ENCODE measurements at regions not wholly inside any gene's neighbourhood (a gene's known extent, or its start where the extent isn't known, plus 50 kb on each side); places are given as distances from the start of the nearest gene placed in this dataset.

- TF ChIP-seq, protein P1, sequence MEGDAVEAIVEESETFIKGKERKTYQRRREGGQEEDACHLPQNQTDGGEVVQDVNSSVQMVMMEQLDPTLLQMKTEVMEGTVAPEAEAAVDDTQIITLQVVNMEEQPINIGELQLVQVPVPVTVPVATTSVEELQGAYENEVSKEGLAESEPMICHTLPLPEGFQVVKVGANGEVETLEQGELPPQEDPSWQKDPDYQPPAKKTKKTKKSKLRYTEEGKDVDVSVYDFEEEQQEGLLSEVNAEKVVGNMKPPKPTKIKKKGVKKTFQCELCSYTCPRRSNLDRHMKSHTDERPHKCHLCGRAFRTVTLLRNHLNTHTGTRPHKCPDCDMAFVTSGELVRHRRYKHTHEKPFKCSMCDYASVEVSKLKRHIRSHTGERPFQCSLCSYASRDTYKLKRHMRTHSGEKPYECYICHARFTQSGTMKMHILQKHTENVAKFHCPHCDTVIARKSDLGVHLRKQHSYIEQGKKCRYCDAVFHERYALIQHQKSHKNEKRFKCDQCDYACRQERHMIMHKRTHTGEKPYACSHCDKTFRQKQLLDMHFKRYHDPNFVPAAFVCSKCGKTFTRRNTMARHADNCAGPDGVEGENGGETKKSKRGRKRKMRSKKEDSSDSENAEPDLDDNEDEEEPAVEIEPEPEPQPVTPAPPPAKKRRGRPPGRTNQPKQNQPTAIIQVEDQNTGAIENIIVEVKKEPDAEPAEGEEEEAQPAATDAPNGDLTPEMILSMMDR (IDR thresholded peaks at IDR 0.05; ENCODE audit: low read depth, low read length) = no peak
- H3K4me3 ChIP-seq (replicated peaks in 1 of 2; ENCODE audit: low read depth in 2 of 2, low read length in 2 of 2) = no peak overlapping the region
- no peak for DNase-seq (ENCODE audit: low read depth in 2 of 2)
Observed at GRCh38 chr12:69107541-69107940, 131.8 kb upstream of the CPSF6 start.

GRCh38 chr12:69108037-69108436 lies 131.3 kb upstream of the CPSF6 start:
- H3K4me3 ChIP-seq (replicated peaks in 1 of 2; ENCODE audit: low read depth in 2 of 2, low read length in 2 of 2) = no peak overlapping the region
- DNase-seq (ENCODE audit: low read depth in 2 of 2) = peak; percentile 16 to 32
- TF ChIP-seq, protein P1 (IDR thresholded peaks at IDR 0.05; ENCODE audit: low read depth, low read length) = no peak

- no peak overlapping the region for H3K4me3 ChIP-seq (replicated peaks in 1 of 2; ENCODE audit: low read depth in 2 of 2, low read length in 2 of 2)
- TF ChIP-seq, protein P1 (IDR thresholded peaks at IDR 0.05; ENCODE audit: low read depth, low read length) = no peak
- DNase-seq (ENCODE audit: low read depth in 2 of 2) = no peak
Observed at GRCh38 chr12:69112616-69113015, 126.8 kb upstream of the CPSF6 start.

DNA sequence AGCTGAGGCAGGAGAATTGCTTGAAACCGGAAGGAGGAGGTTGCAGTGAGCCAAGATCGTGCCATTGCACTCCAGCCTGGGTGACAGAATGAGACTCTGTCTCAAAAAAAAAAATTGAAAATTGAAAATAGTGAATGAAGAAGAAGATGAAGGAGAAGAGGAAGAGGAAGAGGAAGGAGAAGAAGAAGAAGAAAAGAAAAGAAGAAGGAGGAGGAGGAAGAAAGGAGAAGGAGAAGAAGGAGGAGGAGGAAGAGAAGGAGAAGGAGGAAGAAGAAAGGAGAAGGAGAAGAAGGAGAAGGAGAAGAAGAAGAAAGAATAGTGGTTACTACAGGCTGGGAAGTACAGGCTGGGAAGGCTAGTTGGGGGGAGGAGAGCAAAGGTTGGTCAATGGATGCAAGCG lies 124.3 kb upstream of the CPSF6 start:
- TF ChIP-seq, protein P1 (IDR thresholded peaks at IDR 0.05; ENCODE audit: low read depth, low read length) = no peak
- no peak for DNase-seq (ENCODE audit: low read depth in 2 of 2)
- H3K4me3 ChIP-seq (replicated peaks in 1 of 2; ENCODE audit: low read depth in 2 of 2, low read length in 2 of 2) = no peak overlapping the region

- TF ChIP-seq, protein P1 (IDR thresholded peaks at IDR 0.05; ENCODE audit: low read depth, low read length) = no peak
- DNase-seq (ENCODE audit: low read depth in 2 of 2) = no peak
- no peak overlapping the region for H3K4me3 ChIP-seq (replicated peaks in 1 of 2; ENCODE audit: low read depth in 2 of 2, low read length in 2 of 2)
Observed at GRCh38 chr12:69115951-69116350, 123.4 kb upstream of the CPSF6 start.

DNA sequence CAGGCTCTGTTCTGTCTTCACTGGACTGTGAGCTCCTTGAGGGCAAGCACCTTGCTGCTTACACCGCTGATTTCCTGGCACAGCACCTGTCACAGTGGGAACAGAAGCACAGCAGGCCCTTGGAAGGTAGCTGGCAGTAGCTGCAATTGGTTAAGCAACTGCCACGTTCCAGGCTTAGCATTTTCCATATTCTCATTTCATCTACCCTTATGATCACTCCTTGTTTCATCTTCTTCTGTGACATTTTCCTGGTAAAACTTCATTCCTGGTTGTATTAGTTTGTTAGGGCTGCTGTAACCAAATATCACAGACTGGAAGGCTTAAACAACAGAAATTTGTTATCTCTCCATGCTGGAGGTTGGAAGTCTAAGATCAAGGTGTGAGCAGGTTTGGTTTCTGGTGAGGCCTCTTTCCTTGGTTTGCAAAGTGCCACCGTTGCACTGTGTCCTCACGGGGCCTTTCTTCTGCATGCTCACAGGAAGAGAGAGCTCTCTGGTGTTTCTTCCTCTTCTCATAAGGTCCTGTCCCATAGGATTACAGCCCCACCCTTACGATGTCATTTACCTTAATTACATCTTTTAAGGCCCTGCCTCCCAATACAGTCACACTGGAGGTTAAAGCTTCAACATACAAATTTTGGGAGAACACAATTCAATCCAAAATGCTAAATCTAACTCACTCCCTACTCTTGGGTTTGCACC lies 121.7 kb upstream of the CPSF6 start:
- no peak for DNase-seq (ENCODE audit: low read depth in 2 of 2)
- TF ChIP-seq, protein P1 (IDR thresholded peaks at IDR 0.05; ENCODE audit: low read depth, low read length) = no peak
- H3K4me3 ChIP-seq (replicated peaks in 1 of 2; ENCODE audit: low read depth in 2 of 2, low read length in 2 of 2) = no peak overlapping the region

- TF ChIP-seq, protein P1 (IDR thresholded peaks at IDR 0.05; ENCODE audit: low read depth, low read length) = no peak
- H3K4me3 ChIP-seq (replicated peaks in 1 of 2; ENCODE audit: low read depth in 2 of 2, low read length in 2 of 2) = no peak overlapping the region
- DNase-seq (ENCODE audit: low read depth in 2 of 2) = no peak
Observed at GRCh38 chr12:69118516-69118915, 120.9 kb upstream of the CPSF6 start.
